Progenitor cell of endocrine pancreas (in vitro differentiated cells): ENCODE measurements at regions not wholly inside any gene's neighbourhood (a gene's known extent, or its start where the extent isn't known, plus 50 kb on each side); places are given as distances from the start of the nearest gene placed in this dataset.

Source experiments
- DNase-seq: peaks from one replicate; pipeline ENCODE4 v3.0.0; 2021; ENCODE audit warnings: low spot score; ENCODE audit not compliant: unreplicated experiment
- H3K27ac Mint-ChIP-seq: 2 replicates; pipeline ENCODE4 v1.8.0; 2021; ENCODE audit warnings: mild to moderate bottlenecking, moderate library complexity, mixed read lengths
- H3K27me3 Mint-ChIP-seq: 2 replicates; pipeline ENCODE4 v1.8.0; 2021; ENCODE audit warnings: mixed read lengths
- H3K36me3 Mint-ChIP-seq: 2 replicates; pipeline ENCODE4 v1.8.0; 2022; ENCODE audit warnings: mixed read lengths; ENCODE audit not compliant: insufficient read depth
- H3K4me1 Mint-ChIP-seq: 2 replicates; pipeline ENCODE4 v1.8.0; 2021; ENCODE audit warnings: low read depth, mixed read lengths
- H3K4me3 Mint-ChIP-seq: 2 replicates; pipeline ENCODE4 v1.8.0; 2021; ENCODE audit warnings: low read depth, mild to moderate bottlenecking, moderate library complexity, mixed read lengths
- H3K9me3 Mint-ChIP-seq: 2 replicates; pipeline ENCODE4 v1.8.0; 2021; ENCODE audit warnings: low read depth, mixed read lengths
- TF ChIP-seq, protein P1 (sequence below): fragments of 200-600 bp; sonication (generic); IDR thresholded peaks from one replicate; pipeline ENCODE4 v1.5.0; 2021; ENCODE audit warnings: antibody characterized with exemption, mild to moderate bottlenecking; ENCODE audit not compliant: unreplicated experiment

DNA sequence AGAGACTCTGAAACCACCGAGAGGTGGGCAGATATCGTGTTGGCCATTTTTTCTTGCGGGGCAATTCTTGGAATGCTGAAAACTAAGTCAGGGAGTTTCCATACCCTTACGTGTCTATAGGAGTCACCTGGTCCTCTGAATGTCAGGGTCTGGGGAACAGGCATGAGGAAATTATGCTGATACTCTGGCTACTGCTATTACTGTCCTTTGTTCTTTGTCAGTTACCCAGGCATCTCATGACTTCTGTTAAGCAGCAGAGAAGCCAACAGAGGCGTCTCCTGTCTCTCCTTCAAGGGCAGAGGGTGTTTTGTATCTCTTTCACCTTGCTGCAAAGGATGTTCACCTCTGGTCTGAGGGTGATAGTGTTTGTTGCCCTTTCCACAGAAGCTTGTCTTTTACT, 559.5 kb upstream of the CCDC54 start:
- no peak overlapping the region for H3K27ac Mint-ChIP-seq
- TF ChIP-seq, protein P1, sequence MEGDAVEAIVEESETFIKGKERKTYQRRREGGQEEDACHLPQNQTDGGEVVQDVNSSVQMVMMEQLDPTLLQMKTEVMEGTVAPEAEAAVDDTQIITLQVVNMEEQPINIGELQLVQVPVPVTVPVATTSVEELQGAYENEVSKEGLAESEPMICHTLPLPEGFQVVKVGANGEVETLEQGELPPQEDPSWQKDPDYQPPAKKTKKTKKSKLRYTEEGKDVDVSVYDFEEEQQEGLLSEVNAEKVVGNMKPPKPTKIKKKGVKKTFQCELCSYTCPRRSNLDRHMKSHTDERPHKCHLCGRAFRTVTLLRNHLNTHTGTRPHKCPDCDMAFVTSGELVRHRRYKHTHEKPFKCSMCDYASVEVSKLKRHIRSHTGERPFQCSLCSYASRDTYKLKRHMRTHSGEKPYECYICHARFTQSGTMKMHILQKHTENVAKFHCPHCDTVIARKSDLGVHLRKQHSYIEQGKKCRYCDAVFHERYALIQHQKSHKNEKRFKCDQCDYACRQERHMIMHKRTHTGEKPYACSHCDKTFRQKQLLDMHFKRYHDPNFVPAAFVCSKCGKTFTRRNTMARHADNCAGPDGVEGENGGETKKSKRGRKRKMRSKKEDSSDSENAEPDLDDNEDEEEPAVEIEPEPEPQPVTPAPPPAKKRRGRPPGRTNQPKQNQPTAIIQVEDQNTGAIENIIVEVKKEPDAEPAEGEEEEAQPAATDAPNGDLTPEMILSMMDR: no peak
- H3K4me1 Mint-ChIP-seq: peaks cover 8% of the 10 kb centered on the region
- no peak overlapping the region for H3K4me3 Mint-ChIP-seq
- peaks cover 4% of the 10 kb centered on the region for H3K9me3 Mint-ChIP-seq
- H3K36me3 Mint-ChIP-seq: no peaks in the 10 kb centered on the region
- DNase-seq: no peak
- H3K27me3 Mint-ChIP-seq: no peaks in the 10 kb centered on the region

DNA sequence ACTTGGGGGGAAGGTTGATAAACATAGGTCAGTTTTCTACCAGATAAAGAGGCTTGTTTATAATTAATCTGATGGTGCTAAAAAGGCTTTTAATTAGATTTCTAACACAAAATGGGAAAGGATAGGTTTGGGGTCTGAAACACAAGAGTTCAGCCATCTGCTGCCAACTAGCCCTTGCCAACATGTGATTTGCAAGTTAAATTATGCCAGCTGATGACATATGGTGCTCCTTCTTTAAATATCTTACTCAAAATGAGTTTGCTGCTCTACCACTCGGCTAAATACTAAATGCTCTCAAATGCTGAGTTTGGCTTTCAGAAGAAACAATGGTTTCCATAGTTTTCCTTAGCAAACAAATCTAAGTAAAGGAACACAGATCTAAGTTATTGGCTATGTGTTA, 557.8 kb upstream of the CCDC54 start:
- DNase-seq: no peak
- H3K36me3 Mint-ChIP-seq: no peaks in the 10 kb centered on the region

DNA sequence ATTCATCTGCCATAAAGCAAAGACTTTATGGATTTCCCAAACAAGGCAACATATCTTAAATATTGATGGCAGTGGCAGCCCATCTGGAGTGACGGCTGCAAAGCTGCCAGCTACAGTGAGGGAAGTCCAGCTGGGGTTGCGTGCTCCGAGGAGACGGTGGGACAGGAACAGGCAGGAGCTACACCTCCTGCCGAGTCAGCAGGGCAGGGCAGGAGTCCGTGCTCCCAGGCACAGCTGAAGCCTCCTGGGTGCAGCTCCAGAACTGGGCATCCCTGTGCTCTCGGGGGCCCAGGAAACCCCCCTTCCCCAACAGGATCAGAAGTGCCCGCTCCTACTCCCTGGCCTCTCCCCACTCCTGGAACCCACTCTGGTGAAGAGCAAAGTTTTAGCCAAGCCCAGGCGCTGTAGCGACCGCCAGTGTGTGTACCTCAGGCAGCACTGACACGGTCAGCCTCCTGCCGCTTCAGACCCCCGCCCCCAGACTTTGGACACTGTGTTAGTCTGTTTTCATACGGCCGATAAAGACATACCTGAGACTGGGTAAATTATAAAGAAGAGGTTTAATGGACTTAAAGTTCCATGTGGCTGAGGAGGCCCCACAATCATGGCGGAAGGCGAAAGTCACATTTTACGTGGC, 556.4 kb upstream of the CCDC54 start:
- TF ChIP-seq, protein P1: no peak
- Mint-ChIP-seq H3K4me3 (no peak overlapping the region), H3K27ac (no peak overlapping the region), H3K4me1 (peaks cover 15% of the 10 kb centered on the region), H3K27me3 (no peaks in the 10 kb centered on the region), H3K9me3 (peaks cover 8% of the 10 kb centered on the region), H3K36me3 (no peaks in the 10 kb centered on the region)
- DNase-seq: no peak

More for the DNA sequence above, 557.8 kb upstream of the CCDC54 start:
- H3K9me3 Mint-ChIP-seq: peaks cover 8% of the 10 kb centered on the region
- H3K4me1 Mint-ChIP-seq: peaks cover 8% of the 10 kb centered on the region
- TF ChIP-seq, protein P1: no peak
- H3K27me3 Mint-ChIP-seq: no peaks in the 10 kb centered on the region
- no peak overlapping the region for H3K4me3 Mint-ChIP-seq
- no peak overlapping the region for H3K27ac Mint-ChIP-seq

DNA sequence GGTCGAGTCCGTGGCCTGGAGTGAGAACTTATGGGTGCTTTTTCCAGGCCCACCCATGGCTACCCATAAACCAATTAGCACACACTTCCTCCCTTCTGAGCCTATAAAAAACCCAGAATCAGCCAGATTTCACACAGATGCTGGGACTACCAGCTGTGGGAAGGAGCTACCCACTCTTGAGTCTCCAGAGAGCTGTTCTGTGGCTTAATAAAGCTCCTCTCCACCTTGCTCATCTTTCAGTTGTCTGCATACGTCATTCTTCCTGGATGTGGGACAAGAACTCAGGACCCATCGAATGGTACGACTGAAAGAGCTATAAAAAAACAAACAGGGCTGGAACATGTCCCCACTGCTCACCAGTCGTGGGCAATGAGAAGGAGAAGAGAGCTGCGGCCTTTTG, 555.4 kb upstream of the CCDC54 start:
- Mint-ChIP-seq H3K4me3 (no peak overlapping the region), H3K27me3 (no peaks in the 10 kb centered on the region), H3K27ac (no peak overlapping the region), H3K36me3 (no peaks in the 10 kb centered on the region), H3K9me3 (peaks cover 8% of the 10 kb centered on the region), H3K4me1 (peaks cover 21% of the 10 kb centered on the region)
- DNase-seq: no peak
- TF ChIP-seq, protein P1: no peak

DNA sequence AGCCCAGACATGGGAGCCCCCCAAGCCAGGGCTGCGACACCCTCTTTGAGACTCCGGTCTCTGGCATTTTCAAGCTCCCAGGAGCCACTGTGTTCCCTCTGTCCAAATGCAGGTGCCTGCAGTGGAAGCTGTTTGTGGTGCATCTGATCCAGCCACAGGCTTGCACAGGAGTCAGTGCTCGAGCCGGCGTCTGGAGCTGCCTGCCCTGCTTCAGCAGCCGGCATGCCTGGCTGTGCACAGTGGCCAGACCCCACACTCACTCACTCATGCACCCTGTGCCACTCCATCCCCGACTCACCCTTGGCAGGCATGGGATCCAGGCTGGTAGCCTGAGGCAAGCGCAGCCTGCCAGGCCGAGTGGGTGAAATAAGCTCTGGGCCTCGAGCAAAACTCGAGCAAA, 555.0 kb upstream of the CCDC54 start:
- H3K9me3 Mint-ChIP-seq: peaks cover 8% of the 10 kb centered on the region
- TF ChIP-seq, protein P1: no peak
- peaks cover 23% of the 10 kb centered on the region for H3K4me1 Mint-ChIP-seq
- no peak for DNase-seq
- H3K4me3 Mint-ChIP-seq: no peak overlapping the region
- no peaks in the 10 kb centered on the region for H3K36me3 Mint-ChIP-seq
- H3K27ac Mint-ChIP-seq: no peak overlapping the region
- no peaks in the 10 kb centered on the region for H3K27me3 Mint-ChIP-seq
